Stimulated activated naive CD4-positive, alpha-beta T cell (primary cell): ENCODE measurements at regions not wholly inside any gene's neighbourhood (a gene's known extent, or its start where the extent isn't known, plus 50 kb on each side); places are given as distances from the start of the nearest gene placed in this dataset.
A peak's percentile ranks its signal among the peaks of the same experiment; 100 is the strongest.

Source experiments
- DNase-seq, 6 experiments: peaks; one replicate each; lab custom pipeline; 2025; lab: John Stamatoyannopoulos, UW

DNA sequence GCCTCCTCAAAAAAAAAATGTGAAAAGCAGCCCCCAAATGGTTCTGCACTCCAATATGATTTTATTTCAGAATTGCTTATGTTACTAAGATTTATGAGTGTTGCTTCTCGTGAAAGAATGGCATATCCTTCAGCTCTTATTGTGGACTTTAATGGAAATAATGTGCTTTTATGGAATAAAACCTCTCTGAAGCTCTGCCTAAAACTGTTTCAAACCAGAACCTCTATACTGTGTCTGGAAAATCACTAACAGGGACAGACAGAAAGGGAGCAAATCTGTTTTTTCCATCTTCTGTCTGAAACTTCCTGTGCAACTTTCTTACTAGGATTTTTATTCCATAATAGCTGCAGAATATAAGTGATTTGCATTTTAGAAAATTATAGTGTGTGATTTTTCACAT is 493.1 kb downstream of the ANKRD50 start:
- DNase-seq, result no peak

DNA sequence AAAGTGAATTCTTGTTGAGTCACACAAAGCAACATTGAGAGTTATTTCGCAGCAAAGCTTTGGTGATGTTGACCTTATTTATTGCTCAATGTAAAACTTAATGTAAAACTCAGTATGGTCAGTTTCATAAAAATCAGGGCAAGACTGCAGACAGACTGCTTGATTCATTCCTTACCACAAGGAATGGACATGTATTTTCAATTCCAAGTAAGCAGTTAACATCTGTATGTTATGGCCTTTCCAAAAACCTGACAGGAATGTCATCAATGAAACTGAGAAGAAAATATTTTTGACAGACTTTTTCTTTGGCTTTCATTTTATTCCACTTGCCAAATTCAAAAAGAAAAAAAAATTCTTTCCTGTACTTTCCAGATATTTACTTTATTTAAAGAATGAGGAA is 488.3 kb downstream of the ANKRD50 start:
- DNase-seq, result no peak

- DNase-seq, result no peak
Observed at GRCh38 chr4:124227981-124228380, 484.6 kb downstream of the ANKRD50 start.

GRCh38 chr4:124230268-124230667 is 482.3 kb downstream of the ANKRD50 start:
- no peak for DNase-seq

GRCh38 chr4:124234771-124235170 is 477.8 kb downstream of the ANKRD50 start:
- DNase-seq, result no peak

- no peak for DNase-seq
Observed at GRCh38 chr4:124243671-124244366, 468.7 kb downstream of the ANKRD50 start.

DNA sequence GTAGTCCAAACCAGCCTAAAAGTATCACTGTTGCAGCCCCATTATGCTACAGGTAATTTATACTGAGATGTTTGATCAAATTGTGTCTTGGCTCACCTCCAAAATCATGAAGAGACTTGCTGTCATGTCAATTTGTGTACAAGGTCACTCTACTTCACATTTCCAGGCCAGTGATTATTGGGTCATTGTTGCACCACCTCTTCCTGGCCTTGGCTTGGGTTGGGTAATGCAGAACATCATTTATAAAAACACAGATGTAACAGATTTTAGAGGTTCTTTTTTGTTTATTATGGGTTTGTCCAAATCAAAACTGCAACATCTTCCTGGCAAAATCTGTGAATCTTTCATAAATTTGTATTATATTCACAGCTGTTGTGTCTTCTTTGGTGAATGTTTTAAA is 459.5 kb downstream of the ANKRD50 start:
- no peak for DNase-seq

- DNase-seq, result peak in 3 of 6 experiments; percentile 0 to 2 (median 0)
Observed at GRCh38 chr4:124262211-124263179, 450.0 kb downstream of the ANKRD50 start.

DNA sequence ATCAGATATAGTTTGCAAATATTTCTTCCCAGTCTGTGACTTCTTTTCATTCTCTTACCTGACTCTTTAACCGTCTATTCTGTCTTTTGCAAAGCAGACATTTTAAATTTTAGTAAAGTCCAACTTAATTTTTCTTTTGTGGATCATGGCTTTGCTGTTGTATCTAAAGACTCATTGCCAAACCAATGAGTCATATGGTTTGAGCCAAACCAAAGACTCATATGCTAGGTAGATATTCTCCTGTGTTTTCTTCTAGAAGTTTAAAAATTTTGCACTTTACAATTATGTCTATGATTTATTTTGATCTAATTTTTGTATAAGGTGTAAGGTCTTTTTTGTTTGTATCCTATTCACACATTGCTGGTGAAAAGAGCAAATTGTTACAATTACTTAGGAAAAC is 446.8 kb downstream of the ANKRD50 start:
- DNase-seq, result no peak

- DNase-seq, result no peak
Observed at GRCh38 chr4:124266721-124267120, 445.8 kb downstream of the ANKRD50 start.

GRCh38 chr4:124276461-124276860 is 436.1 kb downstream of the ANKRD50 start:
- DNase-seq, result no peak

GRCh38 chr4:124277691-124278090 is 434.8 kb downstream of the ANKRD50 start:
- DNase-seq, result no peak

DNA sequence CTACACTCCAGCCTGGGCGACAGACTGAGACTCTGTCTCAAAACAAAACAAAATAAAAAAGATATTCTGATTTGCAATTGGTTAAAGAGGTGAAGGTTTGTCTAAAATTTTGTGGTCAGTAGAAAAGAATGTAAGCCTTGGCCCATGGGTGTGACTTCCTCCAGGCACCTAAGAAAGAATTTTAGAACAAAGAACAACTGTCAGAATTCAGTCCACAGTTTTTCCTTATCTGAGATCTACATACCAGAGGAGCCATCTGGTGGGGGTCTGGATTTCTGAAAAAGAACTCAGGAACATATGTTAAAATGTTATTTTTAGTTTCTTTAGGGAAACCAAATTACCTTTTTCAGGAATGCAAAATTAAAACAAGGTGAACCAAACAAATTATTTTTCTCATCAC is 434.1 kb downstream of the ANKRD50 start:
- DNase-seq, result no peak

GRCh38 chr4:124279741-124280140 is 432.8 kb downstream of the ANKRD50 start:
- no peak for DNase-seq

- DNase-seq, result no peak
Observed at GRCh38 chr4:124282301-124282898, 430.1 kb downstream of the ANKRD50 start.

GRCh38 chr4:124288706-124289486 is 423.6 kb downstream of the ANKRD50 start:
- DNase-seq, result no peak

- DNase-seq, result no peak
Observed at GRCh38 chr4:124290678-124291077, 421.9 kb downstream of the ANKRD50 start.

DNA sequence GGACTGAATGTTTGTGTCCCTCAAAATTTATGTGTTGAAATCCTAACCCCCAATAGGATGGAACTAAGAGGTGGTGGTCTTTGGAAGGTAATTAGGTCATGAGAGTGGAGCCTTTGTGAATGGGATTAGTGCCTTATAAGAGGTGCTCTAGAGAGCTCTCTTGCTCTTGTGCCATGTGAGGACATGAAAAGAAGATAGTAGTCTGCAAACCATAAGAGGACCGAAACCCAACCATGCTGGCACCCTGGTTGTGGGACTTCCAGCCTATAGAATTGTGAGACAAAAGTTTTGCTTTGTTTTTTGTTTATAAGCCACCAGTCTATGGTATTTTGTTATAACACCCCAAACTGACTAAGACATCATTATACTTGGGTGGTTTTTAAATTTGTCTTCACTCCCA is 417.1 kb downstream of the ANKRD50 start:
- DNase-seq, result no peak

DNA sequence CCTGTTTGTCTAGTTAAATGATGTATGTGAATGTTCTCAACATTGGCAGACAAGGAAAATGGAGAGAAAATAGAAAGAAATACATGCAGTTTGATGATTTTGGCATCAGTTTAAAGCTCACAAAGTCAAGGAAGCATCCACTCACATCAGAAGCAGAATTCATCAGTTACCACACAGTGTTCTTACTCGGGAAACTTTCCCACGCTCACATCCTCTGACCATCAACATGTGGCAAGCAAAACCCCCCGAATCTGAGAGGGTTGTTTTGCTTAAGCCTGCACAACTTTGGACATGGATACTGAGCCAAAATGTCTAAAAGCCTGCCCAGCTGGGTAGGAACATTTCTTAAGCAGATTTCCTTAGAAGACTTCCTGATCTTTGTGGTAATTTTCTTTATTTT is 407.6 kb downstream of the ANKRD50 start:
- DNase-seq, result no peak

GRCh38 chr4:124306352-124306751 is 406.2 kb downstream of the ANKRD50 start:
- no peak for DNase-seq

GRCh38 chr4:124307143-124307542 is 405.4 kb downstream of the ANKRD50 start:
- DNase-seq, result no peak

GRCh38 chr4:124318292-124318691 is 394.2 kb downstream of the ANKRD50 start:
- DNase-seq, result no peak
